ENCODE measurements at regions not wholly inside any gene's neighbourhood (a gene's known extent, or its start where the extent isn't known, plus 50 kb on each side); places are given as distances from the start of the nearest gene placed in this dataset.

GRCh38 chr14:62289471-62289870 lies 527.3 kb downstream of the SNAPC1 start:
- Mint-ChIP-seq H3K9me3 (peaks cover 0 to 6% (median 5%) of the 10 kb centered on the region in 3 donors), H3K36me3 (no peaks in the 10 kb centered on the region), H3K27me3 (no peaks in the 10 kb centered on the region), H3K4me3 (no peak overlapping the region), H3K27ac (no peak overlapping the region), H3K4me1 (no peaks in the 10 kb centered on the region)
- DNase-seq (no peak), ATAC-seq (replicated peaks in 1 of 4) (no peak)
- H3K27me3 ChIP-seq (replicated peaks in 1 of 2; ENCODE audit: control insufficient read depth in 2 of 2, extremely low read depth in 1 of 2, insufficient read depth in 2 of 2, low read length in 1 of 2) = no peaks in the 10 kb centered on the region
- ChIA-PET CTCF (no interaction called here), POLR2A (no interaction called here)
- H3K36me3 ChIP-seq (ENCODE audit: control insufficient read depth in 2 of 2, extremely low read depth in 1 of 2, insufficient read depth in 1 of 2, low read length in 1 of 2) = no peaks in the 10 kb centered on the region
- 100% methylated on average over 1 of the region's 3 CpGs for WGBS (ENCODE audit: insufficient coverage)
- no peak overlapping the region for H3K27ac ChIP-seq (ENCODE audit: low read length)
- no peak overlapping the region for H3K4me3 ChIP-seq (ENCODE audit: control insufficient read depth in 1 of 2, extremely low read depth in 1 of 2, low read length in 1 of 2)
- no peaks in the 10 kb centered on the region for H3K9me3 ChIP-seq
- H3K4me1 ChIP-seq (ENCODE audit: control insufficient read depth in 1 of 2, extremely low read depth in 1 of 2, insufficient read depth in 2 of 2, low read length in 2 of 2) = no peaks in the 10 kb centered on the region

- WGBS (ENCODE audit: insufficient coverage) = no CpG with 5 or more reads among the region's 1 CpG
- no peak overlapping the region for H3K27ac Mint-ChIP-seq
- no peaks in the 10 kb centered on the region for H3K4me1 ChIP-seq (ENCODE audit: control insufficient read depth in 1 of 2, extremely low read depth in 1 of 2, insufficient read depth in 2 of 2, low read length in 2 of 2)
- DNase-seq (no peak), ATAC-seq (replicated peaks in 1 of 4) (no peak)
- H3K4me3 ChIP-seq (ENCODE audit: control insufficient read depth in 1 of 2, extremely low read depth in 1 of 2, low read length in 1 of 2) = no peak overlapping the region
- no peaks in the 10 kb centered on the region for H3K27me3 ChIP-seq (replicated peaks in 1 of 2; ENCODE audit: control insufficient read depth in 2 of 2, extremely low read depth in 1 of 2, insufficient read depth in 2 of 2, low read length in 1 of 2)
- H3K9me3 ChIP-seq = no peaks in the 10 kb centered on the region
- H3K27me3 Mint-ChIP-seq = peaks cover 0 to 1% of the 10 kb centered on the region in 2 donors
- no peak overlapping the region for H3K4me3 Mint-ChIP-seq
- no peaks in the 10 kb centered on the region for H3K4me1 Mint-ChIP-seq
- H3K9me3 Mint-ChIP-seq = peaks cover 2 to 13% (median 4%) of the 10 kb centered on the region in 3 donors
- H3K27ac ChIP-seq (ENCODE audit: low read length) = no peak overlapping the region
- no peaks in the 10 kb centered on the region for H3K36me3 ChIP-seq (ENCODE audit: control insufficient read depth in 2 of 2, extremely low read depth in 1 of 2, insufficient read depth in 1 of 2, low read length in 1 of 2)
- no peaks in the 10 kb centered on the region for H3K36me3 Mint-ChIP-seq
- ChIA-PET POLR2A (no interaction called here), CTCF (no interaction called here)
These were observed 538.9 kb downstream of the SNAPC1 start for GRCh38 chr14:62301080-62301479.

GRCh38 chr14:62301911-62302310 lies 539.7 kb downstream of the SNAPC1 start:
- WGBS (ENCODE audit: insufficient coverage) = no CpG with 5 or more reads among the region's 1 CpG
- Mint-ChIP-seq H3K4me1 (no peaks in the 10 kb centered on the region), H3K4me3 (no peak overlapping the region), H3K27ac (no peak overlapping the region), H3K9me3 (peaks cover 2 to 13% (median 4%) of the 10 kb centered on the region in 3 donors), H3K36me3 (no peaks in the 10 kb centered on the region), H3K27me3 (peaks cover 0 to 1% of the 10 kb centered on the region in 2 donors)
- Histone ChIP-seq H3K27me3 (replicated peaks in 1 of 2; ENCODE audit: control insufficient read depth in 2 of 2, extremely low read depth in 1 of 2, insufficient read depth in 2 of 2, low read length in 1 of 2) (no peaks in the 10 kb centered on the region), H3K4me1 (ENCODE audit: control insufficient read depth in 1 of 2, extremely low read depth in 1 of 2, insufficient read depth in 2 of 2, low read length in 2 of 2) (no peaks in the 10 kb centered on the region), H3K27ac (ENCODE audit: low read length) (no peak overlapping the region), H3K4me3 (ENCODE audit: control insufficient read depth in 1 of 2, extremely low read depth in 1 of 2, low read length in 1 of 2) (no peak overlapping the region), H3K9me3 (no peaks in the 10 kb centered on the region), H3K36me3 (ENCODE audit: control insufficient read depth in 2 of 2, extremely low read depth in 1 of 2, insufficient read depth in 1 of 2, low read length in 1 of 2) (no peaks in the 10 kb centered on the region)
- DNase-seq (no peak), ATAC-seq (replicated peaks in 1 of 4) (no peak)
- CTCF ChIA-PET = no interaction called here
- POLR2A ChIA-PET = no interaction called here

- Histone ChIP-seq H3K9me3 (no peaks in the 10 kb centered on the region), H3K27me3 (replicated peaks in 1 of 2; ENCODE audit: control insufficient read depth in 2 of 2, extremely low read depth in 1 of 2, insufficient read depth in 2 of 2, low read length in 1 of 2) (no peaks in the 10 kb centered on the region), H3K4me1 (ENCODE audit: control insufficient read depth in 1 of 2, extremely low read depth in 1 of 2, insufficient read depth in 2 of 2, low read length in 2 of 2) (no peaks in the 10 kb centered on the region), H3K27ac (ENCODE audit: low read length) (no peak overlapping the region), H3K36me3 (ENCODE audit: control insufficient read depth in 2 of 2, extremely low read depth in 1 of 2, insufficient read depth in 1 of 2, low read length in 1 of 2) (no peaks in the 10 kb centered on the region), H3K4me3 (ENCODE audit: control insufficient read depth in 1 of 2, extremely low read depth in 1 of 2, low read length in 1 of 2) (no peak overlapping the region)
- H3K27ac Mint-ChIP-seq = no peak overlapping the region
- no peaks in the 10 kb centered on the region for H3K4me1 Mint-ChIP-seq
- no peak overlapping the region for H3K4me3 Mint-ChIP-seq
- CTCF ChIA-PET = no interaction called here
- no peak for DNase-seq
- H3K9me3 Mint-ChIP-seq = peaks cover 4 to 9% (median 6%) of the 10 kb centered on the region in 3 donors
- peaks cover 0 to 1% of the 10 kb centered on the region in 2 donors for H3K27me3 Mint-ChIP-seq
- POLR2A ChIA-PET = no interaction called here
- no CpG with 5 or more reads among the region's 4 CpGs for WGBS (ENCODE audit: insufficient coverage)
- ATAC-seq (replicated peaks in 1 of 4) = no peak
- H3K36me3 Mint-ChIP-seq = no peaks in the 10 kb centered on the region
These were observed 541.2 kb downstream of the SNAPC1 start for GRCh38 chr14:62303437-62303836.

GRCh38 chr14:62304257-62304656 lies 542.0 kb downstream of the SNAPC1 start:
- DNase-seq = no peak
- no peaks in the 10 kb centered on the region for H3K9me3 ChIP-seq
- ChIA-PET POLR2A (no interaction called here), CTCF (no interaction called here)
- H3K36me3 Mint-ChIP-seq = no peaks in the 10 kb centered on the region
- H3K27me3 ChIP-seq (replicated peaks in 1 of 2; ENCODE audit: control insufficient read depth in 2 of 2, extremely low read depth in 1 of 2, insufficient read depth in 2 of 2, low read length in 1 of 2) = no peaks in the 10 kb centered on the region
- no peak overlapping the region for H3K27ac ChIP-seq (ENCODE audit: low read length)
- H3K36me3 ChIP-seq (ENCODE audit: control insufficient read depth in 2 of 2, extremely low read depth in 1 of 2, insufficient read depth in 1 of 2, low read length in 1 of 2) = no peaks in the 10 kb centered on the region
- ATAC-seq (replicated peaks in 1 of 4) = no peak
- peaks cover 0 to 1% of the 10 kb centered on the region in 2 donors for H3K27me3 Mint-ChIP-seq
- H3K4me1 Mint-ChIP-seq = no peaks in the 10 kb centered on the region
- H3K4me3 Mint-ChIP-seq = no peak overlapping the region
- H3K4me1 ChIP-seq (ENCODE audit: control insufficient read depth in 1 of 2, extremely low read depth in 1 of 2, insufficient read depth in 2 of 2, low read length in 2 of 2) = no peaks in the 10 kb centered on the region
- H3K9me3 Mint-ChIP-seq = peaks cover 4 to 9% (median 6%) of the 10 kb centered on the region in 3 donors
- H3K4me3 ChIP-seq (ENCODE audit: control insufficient read depth in 1 of 2, extremely low read depth in 1 of 2, low read length in 1 of 2) = no peak overlapping the region
- no CpG with 5 or more reads among the region's 3 CpGs for WGBS (ENCODE audit: insufficient coverage)
- H3K27ac Mint-ChIP-seq = no peak overlapping the region

GRCh38 chr14:62307844-62308243 lies 545.6 kb downstream of the SNAPC1 start:
- H3K9me3 Mint-ChIP-seq = peaks cover 0 to 5% (median 4%) of the 10 kb centered on the region in 3 donors
- no peak for DNase-seq
- H3K27ac ChIP-seq (ENCODE audit: low read length) = no peak overlapping the region
- no peaks in the 10 kb centered on the region for H3K36me3 Mint-ChIP-seq
- no peaks in the 10 kb centered on the region for H3K27me3 Mint-ChIP-seq
- H3K36me3 ChIP-seq (ENCODE audit: control insufficient read depth in 2 of 2, extremely low read depth in 1 of 2, insufficient read depth in 1 of 2, low read length in 1 of 2) = no peaks in the 10 kb centered on the region
- ATAC-seq (replicated peaks in 1 of 4) = no peak
- no peaks in the 10 kb centered on the region for H3K27me3 ChIP-seq (replicated peaks in 1 of 2; ENCODE audit: control insufficient read depth in 2 of 2, extremely low read depth in 1 of 2, insufficient read depth in 2 of 2, low read length in 1 of 2)
- no peak overlapping the region for H3K4me3 Mint-ChIP-seq
- POLR2A ChIA-PET = no interaction called here
- WGBS (ENCODE audit: insufficient coverage) = 80% methylated on average over 1 of the region's 3 CpGs
- no peak overlapping the region for H3K4me3 ChIP-seq (ENCODE audit: control insufficient read depth in 1 of 2, extremely low read depth in 1 of 2, low read length in 1 of 2)
- no peaks in the 10 kb centered on the region for H3K4me1 ChIP-seq (ENCODE audit: control insufficient read depth in 1 of 2, extremely low read depth in 1 of 2, insufficient read depth in 2 of 2, low read length in 2 of 2)
- CTCF ChIA-PET = no interaction called here
- H3K27ac Mint-ChIP-seq = no peak overlapping the region
- H3K4me1 Mint-ChIP-seq = no peaks in the 10 kb centered on the region
- no peaks in the 10 kb centered on the region for H3K9me3 ChIP-seq

- Histone ChIP-seq H3K4me3 (ENCODE audit: control insufficient read depth in 1 of 2, extremely low read depth in 1 of 2, low read length in 1 of 2) (no peak overlapping the region), H3K36me3 (ENCODE audit: control insufficient read depth in 2 of 2, extremely low read depth in 1 of 2, insufficient read depth in 1 of 2, low read length in 1 of 2) (no peaks in the 10 kb centered on the region), H3K27ac (ENCODE audit: low read length) (no peak overlapping the region), H3K4me1 (ENCODE audit: control insufficient read depth in 1 of 2, extremely low read depth in 1 of 2, insufficient read depth in 2 of 2, low read length in 2 of 2) (no peaks in the 10 kb centered on the region), H3K9me3 (no peaks in the 10 kb centered on the region), H3K27me3 (replicated peaks in 1 of 2; ENCODE audit: control insufficient read depth in 2 of 2, extremely low read depth in 1 of 2, insufficient read depth in 2 of 2, low read length in 1 of 2) (no peaks in the 10 kb centered on the region)
- ChIA-PET CTCF (no interaction called here), POLR2A (no interaction called here)
- no peak overlapping the region for H3K27ac Mint-ChIP-seq
- no peaks in the 10 kb centered on the region for H3K36me3 Mint-ChIP-seq
- no peak for DNase-seq
- no peak overlapping the region for H3K4me3 Mint-ChIP-seq
- no peak for ATAC-seq (replicated peaks in 1 of 4)
- WGBS (ENCODE audit: insufficient coverage) = no CpG with 5 or more reads among the region's 3 CpGs
- H3K9me3 Mint-ChIP-seq = peaks cover 0 to 5% (median 4%) of the 10 kb centered on the region in 3 donors
- no peaks in the 10 kb centered on the region for H3K4me1 Mint-ChIP-seq
- no peaks in the 10 kb centered on the region for H3K27me3 Mint-ChIP-seq
These were observed 546.1 kb downstream of the SNAPC1 start for GRCh38 chr14:62308316-62308715.
